Keratinocyte (primary cell): ENCODE measurements at regions not wholly inside any gene's neighbourhood (a gene's known extent, or its start where the extent isn't known, plus 50 kb on each side); places are given as distances from the start of the nearest gene placed in this dataset.

ENCODE experiments used
- DNase-seq: peaks from one replicate; pipeline ENCODE4 v3.0.0-alpha.2; 2011; ENCODE audit warnings: low read depth, missing footprints, low spot score
- FAIRE-seq: peaks from 2 replicates; lab custom pipeline; 2011; peaks lifted over from hg19 to GRCh38; lab: Jason Lieb, UNC
- H2AFZ ChIP-seq: 2 replicates; pipeline ENCODE4 v1.6.0; 2012; ENCODE audit warnings: low read length, control low read depth, inconsistent platforms; ENCODE audit not compliant: control insufficient read depth
- H3K27ac ChIP-seq: 2 replicates; pipeline ENCODE4 v1.5.1; 2011; ENCODE audit warnings: low read length; ENCODE audit not compliant: control insufficient read depth, insufficient read depth
- H3K27me3 ChIP-seq: 3 replicates; pipeline ENCODE4 v1.6.0; 2011; ENCODE audit warnings: low read length; ENCODE audit not compliant: control insufficient read depth, insufficient read depth; ENCODE audit errors: extremely low read depth
- H3K36me3 ChIP-seq, 2 experiments: 2 replicates in 1 of 2; 3 replicates in 1 of 2; pipeline ENCODE4 v1.5.1; 2011; ENCODE audit warnings: low read length in 2 of 2, mild to moderate bottlenecking in 1 of 2; ENCODE audit not compliant: control insufficient read depth in 2 of 2, insufficient read depth in 2 of 2; ENCODE audit errors: extremely low read depth in 1 of 2
- H3K4me1 ChIP-seq: 3 replicates; pipeline ENCODE4 v1.5.1; 2011; ENCODE audit warnings: low read length; ENCODE audit not compliant: control insufficient read depth, insufficient read depth; ENCODE audit errors: extremely low read depth
- H3K4me2 ChIP-seq: 3 replicates; pipeline ENCODE4 v1.6.0; 2011; ENCODE audit warnings: low read depth, low read length; ENCODE audit not compliant: control insufficient read depth, insufficient read depth; ENCODE audit errors: extremely low read depth
- H3K4me3 ChIP-seq, 3 experiments: fragments of 200-600 bp in 1 of 3; sonication (generic) in 1 of 3; 2 replicates in 2 of 3; 3 replicates in 1 of 3; pipeline ENCODE4 v1.5.1; 2011 to 2016; ENCODE audit warnings: low read length in 3 of 3, mild to moderate bottlenecking in 3 of 3, control low read depth in 2 of 3, inconsistent platforms in 1 of 3, low read depth in 1 of 3, mixed read lengths in 1 of 3, mixed run types in 1 of 3, moderate library complexity in 1 of 3; ENCODE audit not compliant: control insufficient read depth in 2 of 3, insufficient read depth in 2 of 3; ENCODE audit errors: extremely low read depth in 1 of 3
- H3K79me2 ChIP-seq: 2 replicates; pipeline ENCODE4 v1.6.0; 2012; ENCODE audit warnings: low read length; ENCODE audit not compliant: control insufficient read depth, insufficient read depth
- H3K9ac ChIP-seq: 3 replicates; pipeline ENCODE4 v1.6.0; 2011; ENCODE audit warnings: low read length; ENCODE audit not compliant: control insufficient read depth, insufficient read depth; ENCODE audit errors: extremely low read depth
- H3K9me1 ChIP-seq: 3 replicates; pipeline ENCODE4 v1.6.0; 2011; ENCODE audit warnings: low read length; ENCODE audit not compliant: control insufficient read depth, insufficient read depth; ENCODE audit errors: extremely low read depth
- H3K9me3 ChIP-seq: 2 replicates; pipeline ENCODE4 v1.5.1; 2012; ENCODE audit warnings: low read depth, low read length; ENCODE audit not compliant: control insufficient read depth
- H4K20me1 ChIP-seq: 3 replicates; pipeline ENCODE4 v1.6.0; 2011; ENCODE audit warnings: low read length; ENCODE audit not compliant: control insufficient read depth, insufficient read depth; ENCODE audit errors: extremely low read depth
- EZH2 ChIP-seq: IDR thresholded peaks from one replicate; pipeline ENCODE4 v1.6.1; 2012; ENCODE audit warnings: inconsistent platforms, mild to moderate bottlenecking, low read length, moderate library complexity
- dilution Hi-C: fragments of 300-500 bp; cut with MboI; formaldehyde crosslinking; loops from one replicate; pipeline ENCODE4 v1.7.0; 2020; ENCODE audit warnings: low sequenced_read_pairs; ENCODE audit not compliant: extremely low pct_ligation_motif_present
- TF ChIP-seq, protein P1 (sequence below), 3 experiments: IDR thresholded peaks in 1 of 3; conservative IDR thresholded peaks in 1 of 3; optimal IDR thresholded peaks in 1 of 3; 2 replicates in 2 of 3; 3 replicates in 1 of 3; pipeline versions ENCODE3 to v1.5.1; 2011; ENCODE audit warnings: low read length in 3 of 3, mild to moderate bottlenecking in 3 of 3, moderate library complexity in 2 of 3, control low read depth in 1 of 3, inconsistent platforms in 1 of 3; ENCODE audit not compliant: insufficient read depth in 2 of 3; ENCODE audit errors: extremely low read depth in 1 of 3

DNA sequence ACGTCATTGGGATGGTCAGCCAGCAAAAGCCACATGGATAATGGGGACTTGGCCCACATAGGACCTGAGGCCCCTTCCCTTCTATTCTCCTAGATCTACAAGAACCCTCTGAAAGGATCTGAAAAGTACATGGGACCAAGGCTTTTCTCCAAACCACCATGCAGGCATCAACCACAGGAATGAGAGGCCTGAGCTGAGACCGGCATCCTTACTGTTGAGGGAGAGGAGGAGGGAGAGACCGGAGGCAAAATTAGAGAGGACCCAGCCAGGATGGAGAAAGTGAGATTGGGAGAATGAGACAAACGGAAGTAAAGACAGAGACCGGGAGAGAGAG lies 281.7 kb downstream of the RRAGC start:
- Histone ChIP-seq H3K9ac (no peak overlapping the region), H2AFZ (no peak overlapping the region), H3K4me3 (no peak overlapping the region), H4K20me1 (no peaks in the 10 kb centered on the region), H3K27me3 (peaks cover 30% of the 10 kb centered on the region), H3K4me2 (no peak overlapping the region), H3K9me3 (no peaks in the 10 kb centered on the region), H3K79me2 (no peaks in the 10 kb centered on the region), H3K36me3 (no peaks in the 10 kb centered on the region), H3K4me1 (no peaks in the 10 kb centered on the region), H3K27ac (no peak overlapping the region), H3K9me1 (no peaks in the 10 kb centered on the region)
- dilution Hi-C loops: no loop called here
- DNase-seq (no peak), FAIRE-seq (no peak)
- peak; percentile 9 for TF ChIP-seq EZH2
- TF ChIP-seq, protein P1, sequence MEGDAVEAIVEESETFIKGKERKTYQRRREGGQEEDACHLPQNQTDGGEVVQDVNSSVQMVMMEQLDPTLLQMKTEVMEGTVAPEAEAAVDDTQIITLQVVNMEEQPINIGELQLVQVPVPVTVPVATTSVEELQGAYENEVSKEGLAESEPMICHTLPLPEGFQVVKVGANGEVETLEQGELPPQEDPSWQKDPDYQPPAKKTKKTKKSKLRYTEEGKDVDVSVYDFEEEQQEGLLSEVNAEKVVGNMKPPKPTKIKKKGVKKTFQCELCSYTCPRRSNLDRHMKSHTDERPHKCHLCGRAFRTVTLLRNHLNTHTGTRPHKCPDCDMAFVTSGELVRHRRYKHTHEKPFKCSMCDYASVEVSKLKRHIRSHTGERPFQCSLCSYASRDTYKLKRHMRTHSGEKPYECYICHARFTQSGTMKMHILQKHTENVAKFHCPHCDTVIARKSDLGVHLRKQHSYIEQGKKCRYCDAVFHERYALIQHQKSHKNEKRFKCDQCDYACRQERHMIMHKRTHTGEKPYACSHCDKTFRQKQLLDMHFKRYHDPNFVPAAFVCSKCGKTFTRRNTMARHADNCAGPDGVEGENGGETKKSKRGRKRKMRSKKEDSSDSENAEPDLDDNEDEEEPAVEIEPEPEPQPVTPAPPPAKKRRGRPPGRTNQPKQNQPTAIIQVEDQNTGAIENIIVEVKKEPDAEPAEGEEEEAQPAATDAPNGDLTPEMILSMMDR (optimal IDR thresholded peaks at IDR 0.05 in 1 of 3, IDR thresholded peaks at IDR 0.05 in 1 of 3, conservative IDR thresholded peaks at IDR 0.05 in 1 of 3; ENCODE audit: extremely low read depth in 1 of 3, insufficient read depth in 2 of 3, low read length in 3 of 3): no peak

DNA sequence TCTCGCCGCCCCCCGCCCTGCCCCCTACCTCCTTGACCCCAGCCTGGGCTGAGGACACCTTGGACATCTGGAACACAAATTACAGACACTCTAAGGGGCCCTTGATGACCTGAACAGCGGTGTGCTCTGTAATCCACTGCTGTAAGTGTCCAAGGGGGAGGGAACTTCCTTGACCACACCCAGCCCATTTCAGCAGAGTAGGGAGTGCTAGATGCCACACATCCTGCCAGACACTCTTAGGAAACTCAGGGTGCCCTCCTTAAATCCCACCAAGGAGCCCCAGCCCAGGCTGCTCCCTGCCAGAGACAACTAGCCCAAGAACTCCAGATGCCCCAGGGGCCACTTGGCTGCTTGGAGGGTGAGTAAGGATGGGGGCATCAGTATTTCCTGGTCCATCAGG lies 282.2 kb downstream of the RRAGC start:
- Histone ChIP-seq H4K20me1 (no peaks in the 10 kb centered on the region), H3K36me3 (no peaks in the 10 kb centered on the region), H3K4me3 (no peak overlapping the region), H2AFZ (no peak overlapping the region), H3K9me1 (no peaks in the 10 kb centered on the region), H3K27me3 (peaks cover 30% of the 10 kb centered on the region), H3K4me1 (no peaks in the 10 kb centered on the region), H3K9ac (no peak overlapping the region), H3K27ac (no peak overlapping the region), H3K4me2 (no peak overlapping the region), H3K9me3 (no peaks in the 10 kb centered on the region), H3K79me2 (no peaks in the 10 kb centered on the region)
- FAIRE-seq (no peak), DNase-seq (no peak)
- dilution Hi-C loops: no loop called here
- TF ChIP-seq EZH2: no peak
- TF ChIP-seq, protein P1 (optimal IDR thresholded peaks at IDR 0.05 in 1 of 3, IDR thresholded peaks at IDR 0.05 in 1 of 3, conservative IDR thresholded peaks at IDR 0.05 in 1 of 3; ENCODE audit: extremely low read depth in 1 of 3, insufficient read depth in 2 of 3, low read length in 3 of 3): no peak
